ENCODE measurements at regions not wholly inside any gene's neighbourhood (a gene's known extent, or its start where the extent isn't known, plus 50 kb on each side); places are given as distances from the start of the nearest gene placed in this dataset.
A peak's percentile ranks its signal among the peaks of the same experiment; 100 is the strongest.

- no peak for DNase-seq
Observed at GRCh38 chr13:29958476-29958875, 108.1 kb upstream of the UBL3 start.

GRCh38 chr13:29957320-29957719 lies 106.9 kb upstream of the UBL3 start:
- DNase-seq, result no peak

GRCh38 chr13:29956853-29957252 lies 106.4 kb upstream of the UBL3 start:
- peak in 1 of 58 donors; percentile 5 for DNase-seq

- DNase-seq, result no peak
Observed at GRCh38 chr13:29955137-29955650, 104.8 kb upstream of the UBL3 start.

GRCh38 chr13:29954082-29955028 lies 103.9 kb upstream of the UBL3 start:
- no peak for DNase-seq

- no peak for DNase-seq
Observed at GRCh38 chr13:29953542-29953941, 103.1 kb upstream of the UBL3 start.

GRCh38 chr13:29952245-29952644 lies 101.8 kb upstream of the UBL3 start:
- no peak for DNase-seq

- DNase-seq, result no peak
Observed at GRCh38 chr13:29948791-29949190, 98.4 kb upstream of the UBL3 start.

GRCh38 chr13:29948244-29948643 lies 97.8 kb upstream of the UBL3 start:
- no peak for DNase-seq

GRCh38 chr13:29947839-29948238 lies 97.4 kb upstream of the UBL3 start:
- DNase-seq, result no peak

GRCh38 chr13:29946093-29946492 lies 95.7 kb upstream of the UBL3 start:
- DNase-seq, result peak in 1 of 58 donors; percentile 31

- no peak for DNase-seq
Observed at GRCh38 chr13:29943686-29944085, 93.3 kb upstream of the UBL3 start.

GRCh38 chr13:29943273-29943672 lies 92.9 kb upstream of the UBL3 start:
- no peak for DNase-seq

- DNase-seq, result no peak
Observed at GRCh38 chr13:29940715-29941114, 90.3 kb upstream of the UBL3 start.

- no peak for DNase-seq
Observed at GRCh38 chr13:29939158-29939557, 88.7 kb upstream of the UBL3 start.

GRCh38 chr13:29937841-29938240 lies 87.4 kb upstream of the UBL3 start:
- DNase-seq, result peak in 3 of 58 donors; percentile 13 to 27 (median 15)

GRCh38 chr13:29937379-29937778 lies 87.0 kb upstream of the UBL3 start:
- DNase-seq, result no peak

GRCh38 chr13:29936956-29937355 lies 86.5 kb upstream of the UBL3 start:
- DNase-seq, result no peak

- peak in 1 of 58 donors; percentile 54 for DNase-seq
Observed at GRCh38 chr13:29936051-29936813, 85.8 kb upstream of the UBL3 start.

- peak in 3 of 58 donors; percentile 7 to 54 (median 41) for DNase-seq
Observed at GRCh38 chr13:29935309-29935981, 85.0 kb upstream of the UBL3 start.

- peak in 1 of 58 donors; percentile 48 for DNase-seq
Observed at GRCh38 chr13:29934531-29935308, 84.3 kb upstream of the UBL3 start.
